Endothelial cell of umbilical vein (primary cell): ENCODE measurements at regions not wholly inside any gene's neighbourhood (a gene's known extent, or its start where the extent isn't known, plus 50 kb on each side); places are given as distances from the start of the nearest gene placed in this dataset.

Experiments
- BruUV-seq: library from RNA; stranded (reverse); fragments of 400-500 nt; replicated peaks from 2 replicates; lab custom pipeline; 2021; lab: Mats Ljungman, UMichigan
- CTCF ChIA-PET: fragments of 300-600, 350-600 bp; sonication (Branson Sonifier 250); formaldehyde crosslinking; loops from one replicate; lab custom pipeline; 2021; ENCODE audit warnings: antibody characterized with exemption, inconsistent platforms; lab: Charles Lee
- POLR2A ChIA-PET: fragments of 300-600, 350-600 bp; sonication (Branson Sonifier 250); formaldehyde crosslinking; loops from one replicate; lab custom pipeline; 2021; ENCODE audit warnings: antibody characterized with exemption, inconsistent platforms; lab: Charles Lee
- DNase-seq: peaks from one replicate; pipeline ENCODE4 v3.0.0-alpha.2; 2011; ENCODE audit warnings: low read depth, low spot score
- FAIRE-seq: peaks from 2 replicates; lab custom pipeline; 2011; peaks lifted over from hg19 to GRCh38; lab: Jason Lieb, UNC
- H2AFZ ChIP-seq: 2 replicates; pipeline ENCODE4 v1.6.0; 2012; ENCODE audit warnings: low read depth, low read length, control low read depth, inconsistent platforms
- H3K27ac ChIP-seq: 2 replicates; pipeline ENCODE4 v1.5.1; 2011; ENCODE audit warnings: low read depth, mild to moderate bottlenecking, control low read depth, low read length, moderate library complexity; ENCODE audit not compliant: insufficient read depth
- H3K27me3 ChIP-seq, 2 experiments: 2 replicates each; pipeline versions ENCODE4 v1.6.0 to v1.6.1; 2011; ENCODE audit warnings: low read length in 2 of 2, mixed read lengths in 1 of 2; ENCODE audit not compliant: control insufficient read depth in 2 of 2, insufficient read depth in 2 of 2
- H3K36me3 ChIP-seq, 2 experiments: 2 replicates in 1 of 2; 3 replicates in 1 of 2; pipeline ENCODE4 v1.5.1; 2011; ENCODE audit warnings: low read length in 2 of 2, mild to moderate bottlenecking in 1 of 2, moderate library complexity in 1 of 2; ENCODE audit not compliant: control insufficient read depth in 2 of 2, insufficient read depth in 2 of 2; ENCODE audit errors: extremely low read depth in 1 of 2
- H3K4me1 ChIP-seq: 3 replicates; pipeline ENCODE4 v1.5.1; 2011; ENCODE audit warnings: mild to moderate bottlenecking, low read length; ENCODE audit not compliant: control insufficient read depth, insufficient read depth; ENCODE audit errors: extremely low read depth
- H3K4me2 ChIP-seq: 2 replicates; pipeline ENCODE4 v1.6.1; 2011; ENCODE audit warnings: low read length, control low read depth, mixed read lengths; ENCODE audit not compliant: insufficient read depth
- H3K4me3 ChIP-seq, 3 experiments: fragments of 200-600 bp in 1 of 3; sonication (generic), shearing (Covaris generic) in 1 of 3; replicated peaks in 1 of 3; 2 replicates each; pipeline ENCODE4 v1.5.1; 2011 to 2016; ENCODE audit warnings: control low read depth in 3 of 3, low read length in 3 of 3, mild to moderate bottlenecking in 2 of 3, inconsistent platforms in 1 of 3, low read depth in 1 of 3, moderate library complexity in 1 of 3; ENCODE audit not compliant: insufficient read depth in 1 of 3
- H3K79me2 ChIP-seq: 2 replicates; pipeline ENCODE4 v1.6.0; 2012; ENCODE audit warnings: low read length, inconsistent platforms; ENCODE audit not compliant: control insufficient read depth, insufficient read depth
- H3K9ac ChIP-seq: replicated peaks from 2 replicates; pipeline ENCODE3; 2011; ENCODE audit warnings: low read length, control low read depth; ENCODE audit not compliant: insufficient read depth; ENCODE audit errors: extremely low read depth
- H3K9me1 ChIP-seq: replicated peaks from 3 replicates; pipeline ENCODE4 v1.6.0; 2011; ENCODE audit warnings: mild to moderate bottlenecking, low read length; ENCODE audit not compliant: control insufficient read depth, insufficient read depth; ENCODE audit errors: extremely low read depth
- H3K9me3 ChIP-seq: replicated peaks from 2 replicates; pipeline ENCODE4 v1.5.1; 2012; ENCODE audit warnings: low read length, inconsistent platforms; ENCODE audit not compliant: control insufficient read depth, insufficient read depth
- H4K20me1 ChIP-seq: replicated peaks from 2 replicates; pipeline ENCODE3; 2011; ENCODE audit warnings: mild to moderate bottlenecking, low read length; ENCODE audit not compliant: control insufficient read depth, insufficient read depth; ENCODE audit errors: extremely low read depth
- CTCF ChIP-seq, 2 donors: IDR thresholded peaks; 1 replicate in 1 of 2; 2 replicates in 1 of 2; pipeline ENCODE4 v1.5.1; 2011; ENCODE audit warnings: low read length in 2 of 2, mild to moderate bottlenecking in 2 of 2, moderate library complexity in 2 of 2, control low read depth in 1 of 2, inconsistent platforms in 1 of 2, low read depth in 1 of 2; ENCODE audit not compliant: insufficient read depth in 1 of 2; ENCODE audit errors: extremely low read depth in 1 of 2
- EZH2 ChIP-seq: IDR thresholded peaks from 2 replicates; pipeline ENCODE4 v1.6.1; 2012; ENCODE audit warnings: borderline replicate concordance, low read depth, mild to moderate bottlenecking, moderate library complexity, low read length, inconsistent platforms; ENCODE audit not compliant: severe bottlenecking
- FOS ChIP-seq: IDR thresholded peaks from 2 replicates; pipeline ENCODE4 v1.6.1; 2011; ENCODE audit warnings: mild to moderate bottlenecking, low read length, moderate library complexity, borderline replicate concordance; ENCODE audit not compliant: insufficient read depth
- GATA2 ChIP-seq: IDR thresholded peaks from 2 replicates; pipeline ENCODE4 v1.7.0; 2011; ENCODE audit warnings: low read depth, mild to moderate bottlenecking, moderate library complexity, mixed read lengths, low read length; ENCODE audit not compliant: insufficient read length, insufficient read depth
- JUN ChIP-seq: IDR thresholded peaks from 2 replicates; pipeline ENCODE4 v1.6.1; 2011; ENCODE audit warnings: borderline replicate concordance, low read depth; ENCODE audit not compliant: insufficient read length, insufficient read depth
- MAX ChIP-seq: IDR thresholded peaks from 2 replicates; pipeline ENCODE4 v1.6.1; 2011; ENCODE audit not compliant: insufficient read depth, insufficient read length
- MYC ChIP-seq: IDR thresholded peaks from one replicate; pipeline ENCODE4 v1.6.1; 2011; ENCODE audit warnings: mild to moderate bottlenecking, low read depth, low read length
- POLR2A ChIP-seq: IDR thresholded peaks from 2 replicates; pipeline ENCODE4 v1.6.1; 2012; ENCODE audit warnings: low read depth, mild to moderate bottlenecking, control low read depth, low read length
- POLR2AphosphoS5 ChIP-seq: IDR thresholded peaks from 2 replicates; pipeline ENCODE4 v1.6.1; 2012; ENCODE audit warnings: low read depth, mild to moderate bottlenecking, control low read depth, low read length, moderate library complexity; ENCODE audit not compliant: insufficient read depth
- dilution Hi-C: fragments of 300-500 bp; cut with MboI; formaldehyde crosslinking; loops from one replicate; pipeline ENCODE4 v1.15.0; 2019; ENCODE audit warnings: low sequenced_read_pairs; ENCODE audit not compliant: extremely low pct_ligation_motif_present
- intact Hi-C: fragments of 100-400 bp; cut with micrococcal nuclease; formaldehyde crosslinking; loops from one replicate; pipeline ENCODE4 v1.10.0; 2022

- Histone ChIP-seq H3K9ac (no peak overlapping the region), H3K79me2 (no peaks in the 10 kb centered on the region), H3K4me1 (no peaks in the 10 kb centered on the region), H3K36me3 (no peaks in the 10 kb centered on the region), H3K9me3 (no peaks in the 10 kb centered on the region), H3K4me3 (no peak overlapping the region), H3K4me2 (no peak overlapping the region), H2AFZ (no peak overlapping the region), H3K9me1 (no peaks in the 10 kb centered on the region), H3K27me3 (no peaks in the 10 kb centered on the region), H3K27ac (no peak overlapping the region), H4K20me1 (no peaks in the 10 kb centered on the region)
- no TSS peak for BruUV-seq
- FAIRE-seq (no peak), DNase-seq (no peak)
- ChIA-PET CTCF (no interaction called here), POLR2A (no interaction called here)
- intact Hi-C loops (no loop called here), dilution Hi-C loops (no loop called here)
- TF ChIP-seq POLR2A (no peak), MYC (no peak), CTCF (IDR thresholded peaks at IDR 0.05; ENCODE audit: extremely low read depth in 1 of 2, insufficient read depth in 1 of 2, low read depth in 1 of 2, low read length in 2 of 2) (no peak), POLR2AphosphoS5 (no peak), FOS (no peak), MAX (no peak), EZH2 (no peak), JUN (no peak), GATA2 (no peak)
Observed at GRCh38 chr4:128670513-128670912, 139.0 kb upstream of the JADE1 start.
